Pancreas (tissue), 10 donors: ENCODE measurements at regions not wholly inside any gene's neighbourhood (a gene's known extent, or its start where the extent isn't known, plus 50 kb on each side); places are given as distances from the start of the nearest gene placed in this dataset.
A peak's percentile ranks its signal among the peaks of the same experiment; 100 is the strongest.

Experiments
- ATAC-seq, 4 donors: fragments of 200-7000 bp; cut with Tn5 transposase; one replicate each; pipeline versions ENCODE4 v1.8.0 to v1.9.1; 2020; ENCODE audit warnings: mild to moderate bottlenecking in 4 of 4, moderate library complexity in 4 of 4
- DNase-seq, 6 donors: peaks; one replicate each; pipeline ENCODE4 v3.0.0-alpha.2; 2020
- FAIRE-seq: peaks from 2 replicates; lab custom pipeline; 2012; peaks lifted over from hg19 to GRCh38; lab: Jason Lieb, UNC
- H3K27ac ChIP-seq, 4 donors: fragments of 200-600 bp; sonication (generic); 1 replicate in 3 of 4; 2 replicates in 1 of 4; pipeline versions ENCODE4 v1.5.0 to v1.8.0; 2020
- H3K27me3 ChIP-seq, 4 donors: fragments of 200-600 bp; one replicate each; pipeline ENCODE4 v1.8.0; 2021
- H3K36me3 ChIP-seq, 3 donors: fragments of 200-600 bp; sonication (generic) in 1 of 3; one replicate each; pipeline versions ENCODE4 v1.5.0 to v1.8.0; 2020 to 2021
- H3K4me1 ChIP-seq, 3 donors: fragments of 200-600 bp; one replicate each; pipeline ENCODE4 v1.8.0; 2021
- H3K4me3 ChIP-seq, 4 donors: fragments of 200-600 bp; sonication (generic) in 2 of 4; one replicate each; pipeline versions ENCODE4 v1.5.0 to v1.8.0; 2020 to 2021
- H3K9me3 ChIP-seq, 4 donors: fragments of 200-600 bp; one replicate each; pipeline ENCODE4 v1.8.0; 2021
- CTCF ChIP-seq, 4 donors: fragments of 200-600 bp; sonication (generic) in 3 of 4; IDR thresholded peaks; one replicate each; pipeline versions ENCODE4 v1.5.0 to v1.8.0; 2021; ENCODE audit warnings: antibody characterized with exemption in 4 of 4
- WGBS, 2 donors: extraction: QIAGEN DNeasy Blood & Tissue Kit; methylation state at CpG; one replicate each; pipeline ENCODE4 v1.1.7; 2013; 5-methylcytosine and 5-hydroxymethylcytosine counted together
- intact Hi-C, 3 donors: fragments of 100-400 bp; cut with DNase I; formaldehyde crosslinking; loops; one replicate each; pipeline versions ENCODE4 v1.11.1 to v1.14.2; 2022
- donor health status: healthy with polysubstance abuse.
- donor health status: DM: no; HTN: no; CAD: no; lungs with moderate emphysema.
- donor health status: DM: no; HTN: no; CAD: no.
- donor health status: control.
- donor health status: control.
- donor health status: Bipolar disorder and iron deficiency.
- donor health status: DM: yes; HTN: yes; CAD: no.
- donor health status: DM: no; HTN: no; CAD: no.
- donor health status: DM: no; HTN: no; CAD: no.
- donor health status: DM: yes; HTN: yes; CAD: no.

DNA sequence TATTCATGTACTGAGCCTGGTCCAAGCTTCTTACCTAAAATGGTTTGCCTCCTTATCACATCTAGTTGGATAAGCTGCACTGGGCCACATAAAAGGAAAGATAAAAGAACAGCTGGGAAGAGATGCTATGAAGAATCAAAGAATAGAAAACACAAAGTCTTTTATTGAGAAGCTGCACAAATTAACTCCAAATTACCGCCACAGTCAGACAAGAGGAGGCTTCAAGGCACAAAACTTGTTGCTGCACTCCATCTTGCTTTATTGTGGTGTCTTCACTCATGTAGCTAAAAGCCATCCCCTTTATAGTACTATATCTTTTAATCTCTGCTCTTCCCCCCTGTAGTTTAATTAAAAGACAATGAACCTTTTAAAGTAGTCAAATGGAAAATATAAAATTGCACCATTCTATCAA is 330.6 kb upstream of the PMFBP1 start:
- H3K4me3 ChIP-seq: no peak overlapping the region
- WGBS, 2 donors: 91 to 96% methylated on average over 1 of the region's 1 CpG
- no peaks in the 10 kb centered on the region for H3K4me1 ChIP-seq
- intact Hi-C loops: no loop called here
- ATAC-seq (no peak), FAIRE-seq (no peak), DNase-seq (no peak)
- H3K27me3 ChIP-seq: no peaks in the 10 kb centered on the region
- H3K9me3 ChIP-seq: no peaks in the 10 kb centered on the region
- no peak overlapping the region for H3K27ac ChIP-seq
- no peaks in the 10 kb centered on the region for H3K36me3 ChIP-seq
- no peak for TF ChIP-seq CTCF (IDR thresholded peaks at IDR 0.05)

- peak in 3 of 4 donors; percentile 78 to 81 (median 80) for ATAC-seq
- peak; percentile 60 for FAIRE-seq
Measured at GRCh38 chr16:72501739-72502593, 330.0 kb upstream of the PMFBP1 start.

DNA sequence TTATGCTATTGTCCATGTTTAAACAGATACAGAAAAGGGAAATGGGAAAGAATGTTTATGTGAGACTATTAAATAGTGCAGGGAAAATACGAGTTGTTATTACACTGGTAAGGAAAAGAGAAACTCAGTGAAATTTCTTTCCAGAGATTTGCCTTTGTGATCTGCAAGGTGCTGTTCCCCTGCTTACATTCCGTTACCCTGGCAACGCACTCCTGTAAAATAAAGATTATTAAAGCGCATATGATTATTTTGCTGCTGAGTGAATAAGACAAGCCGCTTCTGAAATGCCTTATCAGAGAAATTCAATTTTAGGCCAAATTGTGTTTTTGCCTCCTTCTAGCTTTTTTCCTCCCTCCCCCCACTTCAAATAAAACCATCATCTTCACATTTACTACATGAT is 328.6 kb upstream of the PMFBP1 start:
- no peak overlapping the region for H3K4me3 ChIP-seq
- FAIRE-seq (no peak), DNase-seq (no peak)

More at GRCh38 chr16:72501739-72502593, 330.0 kb upstream of the PMFBP1 start:
- Histone ChIP-seq H3K4me3 (no peak overlapping the region), H3K27me3 (no peaks in the 10 kb centered on the region), H3K4me1 (no peaks in the 10 kb centered on the region), H3K27ac (no peak overlapping the region), H3K36me3 (no peaks in the 10 kb centered on the region), H3K9me3 (no peaks in the 10 kb centered on the region)
- WGBS, 2 donors: 62 to 74% methylated on average over 3 of the region's 3 CpGs
- peak in 3 of 6 donors; percentile 11 to 41 (median 17) for DNase-seq
- TF ChIP-seq CTCF (IDR thresholded peaks at IDR 0.05): peak in 3 of 4 donors; percentile 30 to 59 (median 50)
- intact Hi-C loops: no loop called here

DNA sequence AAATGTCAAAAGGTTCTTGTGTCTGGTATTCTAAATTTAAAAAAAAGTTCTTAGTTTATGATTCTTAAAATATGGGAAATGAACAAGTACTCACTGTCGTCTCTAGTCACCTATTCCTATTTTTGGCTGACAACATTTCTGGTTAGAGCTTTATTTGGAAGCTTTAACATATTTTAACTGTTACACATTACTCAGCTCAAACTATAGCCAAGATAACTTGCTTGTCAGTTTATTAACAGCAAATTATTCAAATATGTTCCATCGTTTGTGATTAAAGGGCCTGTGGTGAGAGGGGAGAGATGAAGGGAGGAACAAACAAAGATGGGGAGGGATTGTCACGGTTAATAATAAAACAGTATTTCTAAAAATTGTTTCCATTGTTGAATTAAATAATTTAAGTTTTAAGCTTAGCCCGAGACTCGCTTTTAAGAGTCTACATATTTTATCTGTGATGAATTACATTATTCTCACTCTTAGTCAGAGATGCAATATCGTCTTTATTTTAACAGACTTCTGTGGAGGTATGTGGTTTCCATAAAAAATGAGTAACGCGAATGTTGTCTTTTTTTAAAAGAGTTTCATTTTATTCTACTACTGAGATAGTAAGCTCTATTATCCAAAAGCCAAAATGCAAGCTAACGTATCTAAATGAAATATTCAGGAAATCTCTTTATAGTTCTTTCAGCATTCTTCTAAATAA is 321.9 kb upstream of the PMFBP1 start:
- H3K9me3 ChIP-seq: no peaks in the 10 kb centered on the region
- 82 to 88% methylated on average over 9 of the region's 9 CpGs for WGBS, 2 donors
- H3K4me3 ChIP-seq: no peak overlapping the region
- no peaks in the 10 kb centered on the region for H3K27me3 ChIP-seq
- no peak for DNase-seq
- no peaks in the 10 kb centered on the region for H3K36me3 ChIP-seq
- no peak for TF ChIP-seq CTCF (IDR thresholded peaks at IDR 0.05)
- no peak for ATAC-seq
- H3K4me1 ChIP-seq: no peaks in the 10 kb centered on the region
- no peak overlapping the region for H3K27ac ChIP-seq
- intact Hi-C loops: no loop called here
- no peak for FAIRE-seq

More for the DNA sequence above, 328.6 kb upstream of the PMFBP1 start:
- WGBS, 2 donors: 85 to 92% methylated on average over 5 of the region's 5 CpGs
- intact Hi-C loops: no loop called here
- Histone ChIP-seq H3K27me3 (no peaks in the 10 kb centered on the region), H3K9me3 (no peaks in the 10 kb centered on the region), H3K27ac (no peak overlapping the region), H3K36me3 (no peaks in the 10 kb centered on the region), H3K4me1 (no peaks in the 10 kb centered on the region)
- no peak for ATAC-seq
- no peak for TF ChIP-seq CTCF (IDR thresholded peaks at IDR 0.05)
